Medulla oblongata (tissue), 1 donor: ENCODE measurements at regions not wholly inside any gene's neighbourhood (a gene's known extent, or its start where the extent isn't known, plus 50 kb on each side); places are given as distances from the start of the nearest gene placed in this dataset.

ENCODE experiments used
- DNase-seq: peaks from one replicate; pipeline ENCODE4 v3.0.0-alpha.2; 2015; ENCODE audit errors: extremely low spot score

- no peak for DNase-seq
These were observed 417.4 kb downstream of the GABRG2 start for GRCh38 chr5:162484986-162485385.

- no peak for DNase-seq
These were observed 418.2 kb downstream of the GABRG2 start for GRCh38 chr5:162485666-162486292.

DNA sequence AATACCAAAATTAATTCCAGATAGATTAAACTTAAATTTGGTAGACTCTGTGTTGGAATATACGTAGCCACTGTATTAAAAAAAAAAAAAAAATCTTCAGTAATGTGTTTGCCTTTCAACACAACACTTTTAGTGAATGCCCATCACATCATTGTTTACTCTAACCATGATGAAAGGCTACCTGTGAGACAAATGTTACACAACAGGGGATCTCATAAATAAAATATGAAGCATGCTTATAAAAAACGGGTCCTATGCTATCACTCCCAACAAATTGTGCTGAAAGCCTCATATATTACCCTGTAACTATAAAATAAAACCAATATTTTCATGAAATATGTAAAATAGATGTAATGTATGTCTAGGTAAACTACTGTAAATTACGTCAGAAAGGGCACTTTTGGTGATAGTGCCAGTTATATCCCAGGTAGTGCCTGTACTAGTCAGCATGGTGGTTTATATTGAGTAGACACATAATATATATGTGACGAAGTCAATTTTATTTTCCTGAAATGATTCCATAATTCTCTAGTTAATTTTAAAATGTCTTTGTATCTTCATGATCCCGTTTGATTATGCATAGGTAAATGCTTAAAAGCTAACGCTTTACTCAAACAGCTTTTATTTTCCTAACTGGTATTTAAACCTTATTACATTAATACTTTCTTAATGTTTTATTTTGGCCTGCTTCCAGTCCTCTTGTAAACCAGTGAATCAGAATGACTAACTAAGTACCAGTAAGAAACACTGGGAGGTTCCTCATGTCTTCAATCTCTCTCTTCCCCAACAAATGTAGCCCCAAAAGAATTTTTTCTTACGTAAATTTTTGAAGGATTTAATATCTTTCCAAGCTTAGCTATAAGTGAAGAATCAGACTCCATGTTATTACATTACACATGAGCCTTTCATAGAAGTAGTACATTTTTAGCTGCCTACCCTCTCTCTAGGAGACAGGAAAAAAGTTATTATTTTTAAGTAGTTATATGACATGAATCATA lies 420.3 kb downstream of the GABRG2 start:
- DNase-seq = no peak

DNA sequence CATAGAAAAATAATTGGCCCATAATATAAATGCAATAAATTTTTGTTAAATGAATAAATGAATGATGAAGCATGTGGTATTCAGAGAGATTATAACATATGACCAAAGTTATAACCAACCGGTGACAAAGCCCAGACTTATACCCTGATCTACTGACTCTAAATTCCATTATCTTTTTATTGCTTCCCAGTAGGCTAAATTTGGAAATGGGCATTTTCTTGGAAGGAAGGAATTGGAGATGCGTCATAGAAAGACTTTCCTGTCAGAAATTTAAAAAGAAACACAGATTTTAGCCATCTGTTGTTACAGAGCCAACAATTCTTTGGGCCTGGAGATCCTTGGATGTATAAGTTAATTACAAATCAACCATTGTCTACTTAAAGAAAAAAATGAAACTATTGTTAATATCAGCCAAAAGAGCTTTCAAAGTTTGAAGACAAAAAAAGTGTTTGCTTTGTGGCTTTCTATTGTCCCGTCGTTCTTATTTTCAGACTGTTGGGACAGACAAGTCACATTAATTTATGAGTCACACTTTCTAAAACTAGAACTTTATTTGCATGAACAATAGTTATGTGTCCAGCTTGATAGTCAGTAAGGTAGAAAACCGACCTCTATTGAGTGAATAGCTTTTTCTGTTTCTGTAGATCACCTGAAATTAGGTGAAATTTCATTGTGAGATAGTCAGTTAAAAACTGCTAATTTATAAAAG lies 428.7 kb downstream of the GABRG2 start:
- no peak for DNase-seq

GRCh38 chr5:162497455-162497854 lies 429.9 kb downstream of the GABRG2 start:
- DNase-seq = no peak

DNA sequence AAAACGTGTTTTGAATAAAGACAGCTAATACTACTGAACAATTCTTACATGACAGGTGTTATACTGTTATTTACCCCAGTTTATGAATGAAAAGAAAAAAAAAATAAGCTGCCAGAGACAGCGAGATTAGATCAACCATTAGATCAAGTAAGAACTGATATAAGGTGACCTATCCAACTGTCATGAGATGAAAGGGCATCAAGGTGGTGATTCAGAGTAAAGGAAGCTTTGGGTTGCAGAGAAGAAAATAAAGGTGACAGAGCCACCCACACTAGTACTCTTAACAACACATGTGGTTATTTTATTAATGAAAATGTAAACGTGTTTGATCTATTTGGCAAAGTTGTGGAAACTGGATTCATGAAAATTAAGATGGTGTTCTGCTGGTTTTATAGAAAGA lies 435.2 kb downstream of the GABRG2 start:
- no peak for DNase-seq

DNA sequence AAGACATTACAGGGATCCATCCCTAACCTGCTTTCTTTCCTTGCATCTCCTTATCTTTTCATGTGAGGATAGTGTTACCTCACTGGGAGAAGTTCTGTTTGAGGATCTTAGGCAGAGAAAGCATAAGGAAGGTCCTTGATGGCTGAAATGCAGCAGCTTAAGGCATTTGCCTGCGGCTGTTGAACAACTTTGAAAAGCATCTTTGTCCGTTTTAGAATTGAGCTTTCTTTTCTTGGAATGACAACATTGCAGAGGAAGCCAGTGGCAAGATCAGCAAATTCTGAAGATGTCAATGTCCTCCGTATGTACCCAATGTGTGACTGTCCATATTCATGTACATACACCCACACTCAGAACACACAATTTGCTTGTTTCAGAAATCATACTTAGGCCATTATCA lies 436.2 kb downstream of the GABRG2 start:
- peak; percentile 10 for DNase-seq

DNA sequence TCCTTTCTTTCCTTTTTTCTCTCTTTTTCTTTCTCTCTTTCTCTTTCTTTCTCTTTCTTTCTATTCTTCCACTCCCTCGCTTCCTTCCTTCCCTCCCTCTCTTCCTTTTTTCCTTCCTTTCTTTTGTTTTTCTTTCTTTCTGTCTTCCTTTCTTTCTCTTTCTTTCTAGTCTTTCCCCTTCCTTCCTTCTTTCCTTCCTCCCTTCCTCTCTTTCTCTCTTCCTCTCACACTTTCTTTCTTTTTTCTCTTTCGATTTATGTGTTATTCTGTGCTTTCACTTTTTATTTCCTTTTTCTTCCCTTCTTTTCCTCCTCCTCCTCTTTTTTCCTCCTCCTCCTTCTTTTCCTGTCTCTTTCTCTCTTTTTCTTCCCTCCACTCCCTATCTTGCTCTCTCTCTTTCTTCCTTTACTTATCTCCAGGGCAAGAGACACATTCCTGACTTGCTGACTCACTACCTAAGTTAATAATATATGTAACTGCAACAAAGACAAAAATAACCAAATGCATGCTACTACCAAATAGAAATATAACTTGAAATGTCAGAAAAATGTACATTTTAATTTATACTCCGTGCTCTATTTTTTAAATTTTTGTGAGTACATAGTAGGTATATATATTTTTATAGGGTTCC lies 445.5 kb downstream of the GABRG2 start:
- DNase-seq = no peak

GRCh38 chr5:162514116-162514515 lies 446.5 kb downstream of the GABRG2 start:
- no peak for DNase-seq

DNA sequence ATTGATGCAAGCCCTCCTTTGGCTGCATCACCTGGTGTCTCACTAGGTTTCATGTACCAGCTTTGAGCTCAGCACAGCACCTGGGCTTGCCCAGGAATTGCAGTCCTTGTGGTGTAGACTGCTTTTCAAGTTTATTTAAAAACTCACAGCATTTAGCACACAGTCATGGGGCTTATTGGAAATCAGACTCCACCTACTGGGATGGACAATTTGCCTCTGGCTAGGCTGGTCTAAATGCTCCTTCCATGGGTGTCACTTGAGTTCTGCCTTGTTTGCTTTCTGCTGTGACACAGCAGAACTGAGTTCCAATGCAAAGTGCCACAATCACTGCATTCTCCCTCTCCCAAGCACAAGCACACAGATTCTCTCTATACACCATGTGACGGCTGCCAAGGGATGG lies 453.3 kb downstream of the GABRG2 start:
- DNase-seq = no peak

DNA sequence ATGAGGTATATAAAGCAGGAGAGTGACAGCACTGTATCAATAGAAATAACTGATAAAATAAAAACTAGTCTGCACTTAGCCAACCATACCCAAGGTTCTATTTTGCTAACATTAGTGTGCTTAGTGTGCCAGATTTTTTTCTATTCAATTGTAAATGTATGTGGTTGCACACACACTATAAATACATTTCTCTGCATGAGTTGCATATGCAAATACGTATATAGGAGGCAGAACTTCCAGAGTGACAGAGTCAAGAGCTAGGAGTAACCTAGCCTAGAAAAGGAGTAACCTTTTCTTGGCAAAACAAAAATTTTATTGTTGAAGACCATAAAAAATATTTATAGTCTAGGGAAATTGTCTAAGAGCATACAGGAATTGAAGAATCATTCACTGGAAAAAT lies 461.6 kb downstream of the GABRG2 start:
- DNase-seq = no peak

- no peak for DNase-seq
These were observed 462.3 kb downstream of the GABRG2 start for GRCh38 chr5:162529886-162530285.

DNA sequence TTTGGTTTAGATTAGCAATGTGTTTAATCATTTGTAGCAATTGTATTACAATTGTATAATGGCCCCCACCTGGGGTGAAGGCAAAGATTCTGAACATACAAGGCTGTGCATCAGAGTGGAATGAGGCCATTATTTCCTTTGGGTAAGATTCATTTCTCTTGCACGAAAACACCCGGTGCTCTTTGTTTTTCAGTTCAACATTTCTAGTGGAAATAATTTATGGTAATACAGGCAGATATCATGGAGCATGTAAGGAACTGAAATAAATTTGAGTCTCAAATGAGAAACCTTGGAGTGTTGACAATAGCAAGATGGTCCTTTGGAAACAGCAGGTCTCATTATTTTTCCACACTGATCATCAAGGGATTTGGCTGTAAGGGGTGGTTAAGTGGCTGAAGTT lies 475.9 kb downstream of the GABRG2 start:
- no peak for DNase-seq

DNA sequence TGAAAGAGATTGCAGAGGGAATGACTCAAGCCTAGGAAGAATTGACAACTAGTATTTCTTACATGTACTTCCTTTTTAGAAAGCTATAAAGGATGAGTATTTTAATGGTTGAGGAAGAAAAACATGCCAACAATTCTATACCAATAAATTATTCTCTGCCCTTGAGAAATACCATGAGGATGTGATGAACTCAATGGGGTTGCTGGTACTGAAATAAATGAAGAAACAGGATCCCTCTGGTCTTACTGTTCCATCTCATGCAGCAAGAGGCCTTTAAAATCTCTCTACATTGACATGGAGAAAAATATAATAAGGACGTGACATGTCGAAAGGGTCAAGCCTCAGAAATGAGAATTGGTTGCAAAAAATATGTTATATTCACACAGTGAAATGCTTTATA lies 477.3 kb downstream of the GABRG2 start:
- DNase-seq = no peak

DNA sequence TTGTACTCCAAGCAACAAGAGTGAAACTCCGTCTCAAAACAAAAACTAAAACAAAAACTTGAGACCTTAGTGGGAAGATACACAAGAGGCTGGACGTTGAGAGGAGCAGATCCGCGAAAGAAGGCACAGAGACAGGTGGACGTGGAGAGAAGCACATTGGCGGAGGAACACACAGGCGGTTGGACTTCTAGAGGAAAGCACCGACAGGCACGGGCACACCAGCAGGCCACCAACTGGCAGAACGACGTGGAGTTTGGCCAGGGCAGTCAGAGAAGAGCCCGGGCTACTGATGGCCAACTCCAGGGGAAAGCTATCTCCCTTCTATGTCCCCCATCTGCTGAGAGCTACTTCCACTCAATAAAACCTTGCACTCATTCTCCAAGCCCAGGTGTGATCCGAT lies 482.7 kb downstream of the GABRG2 start:
- no peak for DNase-seq

GRCh38 chr5:162558120-162558519 lies 490.5 kb downstream of the GABRG2 start:
- DNase-seq = no peak

DNA sequence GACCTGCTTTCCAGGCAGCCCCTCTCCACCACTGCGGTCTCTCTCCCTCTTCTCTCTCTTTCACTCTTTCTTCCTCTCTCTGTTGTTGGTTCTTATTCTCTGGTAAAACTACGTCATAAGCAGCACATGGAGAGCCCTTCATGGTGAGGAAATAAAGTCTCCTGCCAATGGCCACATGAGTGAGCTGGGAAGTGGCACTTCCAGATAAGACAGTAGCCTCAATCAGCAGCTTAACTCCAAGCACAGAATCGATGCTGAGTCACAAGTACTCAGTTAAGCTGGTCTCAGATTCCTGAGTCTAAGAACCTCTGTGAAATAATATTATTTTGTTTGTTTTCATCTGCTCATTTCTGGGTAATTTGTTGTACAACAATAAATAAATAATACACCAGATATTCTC lies 500.1 kb downstream of the GABRG2 start:
- DNase-seq = no peak

GRCh38 chr5:162573758-162574157 lies 506.2 kb downstream of the GABRG2 start:
- no peak for DNase-seq

DNA sequence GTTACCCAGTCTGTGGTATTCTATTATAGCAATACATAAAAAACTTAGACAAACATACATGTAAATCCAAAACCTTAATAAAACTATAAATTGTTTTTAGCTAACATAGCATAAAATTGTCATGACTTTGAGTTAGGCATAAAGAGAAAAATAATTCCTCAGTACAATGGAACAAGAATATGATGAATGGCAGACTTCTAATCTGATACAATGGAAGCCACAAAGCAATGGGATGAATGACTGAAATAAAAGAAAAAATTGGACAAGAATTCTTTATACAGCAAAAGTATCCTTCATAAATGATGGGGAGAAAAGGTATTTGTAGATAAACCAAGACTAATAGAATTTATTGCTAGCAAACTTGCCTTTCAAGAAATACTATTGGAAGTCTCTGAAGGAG lies 524.2 kb downstream of the GABRG2 start:
- DNase-seq = no peak

- DNase-seq = no peak
These were observed 526.3 kb downstream of the GABRG2 start for GRCh38 chr5:162593881-162594280.

DNA sequence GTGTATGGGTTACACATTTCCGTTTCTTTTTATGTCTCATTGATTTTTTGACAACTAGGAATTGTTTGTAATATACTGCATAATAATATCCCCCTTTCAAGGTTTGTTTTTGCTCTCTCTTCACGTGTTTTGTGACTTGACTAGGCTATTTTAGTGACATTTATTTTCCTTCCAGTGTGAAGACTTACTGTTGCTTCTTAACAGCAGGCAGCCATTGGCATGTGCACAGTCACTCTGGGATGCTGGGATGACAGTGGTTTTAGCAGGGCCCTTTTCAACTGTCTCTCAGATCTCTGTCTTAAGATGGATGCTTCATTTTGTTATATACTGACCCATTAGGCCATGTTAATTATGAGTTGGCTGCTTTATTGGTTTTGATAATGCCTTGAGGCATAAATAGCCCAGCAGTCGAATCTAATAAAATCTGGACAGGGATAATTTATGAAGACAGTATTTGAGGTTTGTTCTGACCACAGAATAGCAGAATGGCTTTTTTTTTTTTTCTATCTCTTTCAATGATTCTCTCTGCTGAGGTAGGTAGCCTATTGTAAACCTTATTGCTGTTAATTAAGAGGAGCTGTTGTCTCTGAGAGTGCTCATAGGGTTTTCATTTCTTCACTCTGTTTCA lies 536.0 kb downstream of the GABRG2 start:
- DNase-seq = no peak

- DNase-seq = no peak
These were observed 540.3 kb downstream of the GABRG2 start for GRCh38 chr5:162607879-162608278.
